ENCODE measurements at regions not wholly inside any gene's neighbourhood (a gene's known extent, or its start where the extent isn't known, plus 50 kb on each side); places are given as distances from the start of the nearest gene placed in this dataset.
A peak's percentile ranks its signal among the peaks of the same experiment; 100 is the strongest.

- DNase-seq (ENCODE audit: low read depth in 4 of 4, low spot score in 3 of 4) = no peak
These were observed 237.8 kb upstream of the SP8 start for GRCh38 chr7:21024485-21024867.

GRCh38 chr7:21028186-21028585 lies 241.5 kb upstream of the SP8 start:
- DNase-seq (ENCODE audit: low read depth in 4 of 4, low spot score in 3 of 4) = peak in 1 of 4 donors; percentile 16

DNA sequence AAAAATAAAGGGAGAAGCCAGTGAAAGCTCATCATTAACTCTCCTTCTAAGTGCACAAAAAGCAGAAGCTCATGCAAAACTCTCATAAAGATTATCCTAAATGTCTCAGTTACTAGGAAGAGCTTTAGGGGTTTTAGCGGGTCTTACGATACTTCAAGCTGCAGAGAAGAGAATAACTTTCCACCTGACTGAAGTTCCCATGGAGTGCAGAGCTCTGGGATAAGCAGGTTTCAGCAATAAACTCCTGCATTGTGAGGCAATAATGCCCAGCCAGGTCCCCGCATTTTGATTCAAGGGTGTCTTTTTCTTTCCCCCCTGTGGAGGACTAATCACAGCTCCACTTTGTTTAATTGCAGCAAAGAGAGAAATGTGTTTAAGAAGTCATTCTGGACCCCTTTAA lies 241.9 kb upstream of the SP8 start:
- no peak for DNase-seq (ENCODE audit: low read depth in 4 of 4, low spot score in 3 of 4)

DNA sequence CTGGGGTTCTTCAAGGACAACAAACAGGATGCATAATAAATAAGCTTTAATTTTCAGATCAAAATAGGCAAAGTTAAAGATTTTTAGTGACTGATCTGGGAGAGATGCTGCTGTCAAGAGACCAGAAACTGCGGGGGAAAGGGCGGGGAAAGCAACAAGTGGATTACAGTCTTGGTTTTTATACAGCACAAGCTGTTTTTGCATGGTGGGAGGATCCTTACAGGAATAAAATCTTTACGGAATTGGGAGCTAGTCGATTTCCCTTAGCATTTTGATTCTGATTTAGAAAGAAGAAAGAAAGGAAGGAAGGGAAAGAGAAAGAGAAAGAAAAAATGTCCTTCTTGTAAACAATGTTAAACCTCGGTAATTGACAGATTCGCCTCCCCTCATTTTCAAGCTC lies 242.3 kb upstream of the SP8 start:
- DNase-seq (ENCODE audit: low read depth in 4 of 4, low spot score in 3 of 4) = no peak

DNA sequence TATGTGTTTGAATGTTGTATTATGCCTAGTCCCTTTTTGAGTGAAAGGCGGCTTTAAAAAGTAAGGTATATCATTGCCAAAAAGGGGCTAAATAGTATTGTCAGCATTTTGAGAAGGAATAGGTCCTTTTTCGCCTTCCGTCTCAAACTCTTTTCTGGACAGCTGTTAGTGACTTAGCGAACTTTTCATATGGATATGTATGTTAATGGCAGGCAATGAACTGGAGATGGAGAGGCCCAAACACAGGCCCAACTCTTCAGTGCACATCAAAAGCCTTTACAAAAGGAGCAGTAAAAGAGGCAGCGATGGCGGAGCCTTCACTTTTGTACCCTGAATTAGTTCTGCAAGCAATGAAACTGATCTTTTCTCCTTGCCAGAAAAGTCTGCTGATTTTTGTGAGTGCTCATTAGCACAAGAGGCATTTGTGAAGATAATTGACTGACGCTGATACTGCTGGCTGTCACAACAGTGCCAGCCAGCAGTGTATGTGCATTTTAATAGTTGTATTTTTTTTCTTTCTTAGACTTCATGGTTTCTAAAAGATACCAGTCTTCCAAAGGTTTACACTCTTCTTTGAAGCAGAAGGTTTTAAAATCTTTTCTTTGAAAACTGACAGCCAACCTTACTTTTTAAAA lies 243.7 kb upstream of the SP8 start:
- no peak for DNase-seq (ENCODE audit: low read depth in 4 of 4, low spot score in 3 of 4)

DNA sequence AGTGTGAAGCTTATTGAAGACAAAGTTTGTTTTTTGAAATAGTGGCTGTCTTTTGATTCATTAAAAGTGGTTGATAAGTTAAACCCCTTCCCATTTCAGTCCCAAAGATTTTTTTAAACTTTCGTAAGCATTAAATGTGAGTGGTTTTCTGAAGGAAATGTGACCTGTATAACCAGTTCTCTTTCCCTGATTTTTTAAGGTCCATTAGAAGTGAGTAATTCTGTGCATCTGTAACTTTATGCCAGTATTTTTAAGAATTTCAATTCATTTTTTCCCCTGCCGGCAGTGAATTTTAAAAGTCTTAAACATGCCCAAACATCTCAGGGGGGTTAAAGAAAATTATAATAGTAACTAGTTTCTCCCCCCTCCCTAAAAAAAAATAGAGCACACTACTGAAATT lies 254.6 kb upstream of the SP8 start:
- no peak for DNase-seq (ENCODE audit: low read depth in 4 of 4, low spot score in 3 of 4)

DNA sequence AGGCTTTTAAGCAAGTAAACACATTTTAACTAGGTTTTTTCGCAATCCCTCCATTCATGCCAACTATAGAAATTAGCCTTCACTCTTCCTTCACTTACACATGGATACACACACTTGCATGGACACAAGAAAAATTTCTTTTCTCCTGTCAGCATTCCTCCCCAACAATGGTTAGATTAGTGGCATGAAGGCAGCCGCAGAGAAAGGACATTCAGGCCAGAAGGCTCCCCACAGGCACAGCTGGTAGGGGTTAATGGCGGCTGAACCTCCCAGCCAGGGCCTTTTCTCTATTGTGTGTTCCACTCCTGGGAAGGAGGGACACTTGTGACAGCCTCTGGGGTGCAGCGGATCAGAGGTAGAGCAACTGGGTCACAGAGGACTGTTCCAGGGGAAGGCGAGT lies 255.0 kb upstream of the SP8 start:
- no peak for DNase-seq (ENCODE audit: low read depth in 4 of 4, low spot score in 3 of 4)

DNA sequence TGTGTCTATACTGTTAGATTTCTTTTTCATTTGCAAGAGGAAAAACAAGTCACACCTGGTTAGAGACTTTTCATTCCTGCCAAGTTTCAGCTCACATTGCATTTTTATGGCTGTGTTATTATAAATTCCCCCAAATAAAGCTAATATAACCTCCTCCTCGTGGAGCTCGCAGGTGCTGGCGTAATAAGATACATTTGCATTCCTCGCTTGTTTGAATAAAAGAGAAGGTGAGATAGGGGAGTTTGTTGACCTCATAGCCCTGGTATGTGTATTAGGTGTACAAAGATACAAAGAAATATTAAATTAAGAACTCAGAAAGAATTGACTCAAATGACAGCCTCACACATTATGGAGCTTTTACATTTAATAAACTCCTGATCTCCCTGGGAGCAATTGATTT lies 257.7 kb upstream of the SP8 start:
- DNase-seq (ENCODE audit: low read depth in 4 of 4, low spot score in 3 of 4) = no peak

DNA sequence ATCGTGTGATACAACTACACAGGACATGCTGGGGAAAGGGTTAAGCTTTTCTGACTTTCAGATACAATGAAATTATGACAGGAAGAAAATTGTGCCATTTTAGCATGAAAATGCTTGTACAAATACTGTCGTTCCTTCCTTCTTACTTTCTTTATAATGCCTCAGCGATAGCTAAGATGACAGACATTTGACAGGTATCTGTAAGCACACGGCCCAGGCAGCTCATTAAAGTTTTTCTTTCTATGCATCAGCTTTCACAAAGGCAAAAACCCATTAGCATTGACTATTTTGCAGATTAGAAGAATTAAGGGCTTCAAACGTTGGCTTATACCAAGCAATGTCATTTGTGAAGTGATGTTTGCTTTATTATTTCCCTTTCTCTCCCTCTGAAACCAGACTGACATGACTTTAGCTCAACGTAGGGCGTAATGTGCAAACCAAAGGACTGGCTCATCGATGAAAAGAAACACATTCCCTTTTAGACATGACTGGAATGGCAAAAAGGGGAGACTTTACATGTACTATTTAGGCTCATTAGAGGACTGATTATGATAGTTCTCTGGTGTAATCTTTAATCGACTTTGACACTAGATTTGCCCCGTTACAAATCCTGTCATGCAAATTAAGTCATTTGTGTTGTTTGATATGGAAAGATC lies 258.4 kb upstream of the SP8 start:
- DNase-seq (ENCODE audit: low read depth in 4 of 4, low spot score in 3 of 4) = no peak

GRCh38 chr7:21051865-21052264 lies 265.2 kb upstream of the SP8 start:
- no peak for DNase-seq (ENCODE audit: low read depth in 4 of 4, low spot score in 3 of 4)

GRCh38 chr7:21054427-21055112 lies 267.9 kb upstream of the SP8 start:
- no peak for DNase-seq (ENCODE audit: low read depth in 4 of 4, low spot score in 3 of 4)

DNA sequence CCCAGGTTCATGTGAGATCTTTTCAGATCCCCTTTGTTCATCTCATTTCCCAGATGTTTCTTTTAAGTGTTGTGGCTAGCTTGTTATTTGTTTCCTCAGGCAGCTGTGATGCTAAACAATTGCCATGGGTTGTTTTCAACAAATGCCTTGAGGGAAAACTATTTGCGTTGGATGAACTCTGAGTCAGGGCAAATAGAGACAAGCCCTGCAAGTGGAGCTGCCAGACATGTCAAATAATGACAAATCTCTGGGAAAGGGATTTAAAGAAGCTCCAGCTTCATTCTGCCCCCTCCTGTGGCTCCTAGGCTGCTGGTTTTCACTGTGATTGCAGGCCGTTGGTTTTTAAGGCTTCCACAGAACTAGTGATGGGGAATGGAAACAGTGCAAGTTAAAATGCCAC lies 272.4 kb upstream of the SP8 start:
- no peak for DNase-seq (ENCODE audit: low read depth in 4 of 4, low spot score in 3 of 4)

GRCh38 chr7:21063106-21063505 lies 276.4 kb upstream of the SP8 start:
- no peak for DNase-seq (ENCODE audit: low read depth in 4 of 4, low spot score in 3 of 4)

DNA sequence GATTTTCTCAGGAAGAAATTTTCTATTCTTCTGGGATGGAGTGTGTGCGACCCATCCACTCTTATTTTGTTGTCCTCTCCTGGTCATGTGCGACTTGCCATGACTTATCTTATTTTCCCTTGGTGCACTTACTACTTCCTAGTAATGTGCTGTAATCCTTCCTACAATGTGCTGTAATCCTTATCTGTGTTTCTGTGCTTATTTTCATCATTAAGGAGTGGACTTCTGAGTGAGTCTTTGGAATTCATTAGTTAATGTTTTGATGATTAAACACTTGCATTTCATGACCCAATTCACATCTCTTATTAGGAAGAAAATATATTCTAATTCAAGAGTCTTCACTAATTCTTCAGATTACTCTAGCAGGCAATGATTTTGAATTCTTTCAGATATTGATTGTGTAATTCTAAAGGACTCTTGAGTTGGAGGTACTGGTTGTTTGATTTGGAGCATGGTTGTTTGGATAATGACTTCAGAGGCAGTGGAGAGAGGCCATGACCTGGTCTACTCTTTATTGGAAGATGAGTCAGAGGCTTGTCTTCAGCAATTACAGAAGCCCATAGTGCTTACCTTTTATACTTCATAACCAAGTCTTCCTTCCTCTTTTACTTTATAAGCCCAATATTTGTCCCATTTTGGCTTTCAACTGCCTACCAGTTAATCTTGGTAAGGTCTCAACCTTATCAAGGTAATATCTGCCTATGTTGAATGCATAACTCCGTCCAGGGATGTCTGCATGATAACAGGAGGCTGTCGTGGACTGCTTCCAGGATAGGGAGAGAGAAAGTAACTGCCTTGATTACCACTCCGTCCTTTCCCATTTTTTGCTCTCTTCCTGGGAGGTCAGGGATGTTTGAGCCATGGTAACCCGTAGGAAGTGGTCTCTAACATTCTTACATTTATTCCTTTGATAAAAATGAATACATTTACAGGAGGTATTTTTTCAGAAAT lies 278.3 kb upstream of the SP8 start:
- DNase-seq (ENCODE audit: low read depth in 4 of 4, low spot score in 3 of 4) = no peak

- DNase-seq (ENCODE audit: low read depth in 4 of 4, low spot score in 3 of 4) = no peak
These were observed 279.5 kb upstream of the SP8 start for GRCh38 chr7:21066221-21066620.

DNA sequence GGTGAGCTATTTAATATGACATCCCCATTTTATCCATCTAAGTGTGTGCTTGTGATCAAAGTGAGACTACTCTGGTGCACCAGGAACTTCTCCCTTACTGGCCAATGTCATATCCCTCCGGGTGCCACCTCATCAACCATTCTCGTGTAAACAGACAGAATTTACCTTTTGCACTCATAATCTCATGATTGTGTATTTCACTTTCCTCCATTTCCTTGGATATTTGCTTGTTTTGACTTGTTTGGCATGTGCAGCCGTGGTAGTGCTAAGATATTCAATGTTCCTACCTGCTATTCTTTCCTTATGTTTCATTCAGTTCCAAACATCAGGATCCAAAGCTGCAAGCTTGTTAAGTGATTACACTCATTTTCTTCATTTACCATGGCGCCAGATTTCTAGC lies 280.5 kb upstream of the SP8 start:
- DNase-seq (ENCODE audit: low read depth in 4 of 4, low spot score in 3 of 4) = no peak

DNA sequence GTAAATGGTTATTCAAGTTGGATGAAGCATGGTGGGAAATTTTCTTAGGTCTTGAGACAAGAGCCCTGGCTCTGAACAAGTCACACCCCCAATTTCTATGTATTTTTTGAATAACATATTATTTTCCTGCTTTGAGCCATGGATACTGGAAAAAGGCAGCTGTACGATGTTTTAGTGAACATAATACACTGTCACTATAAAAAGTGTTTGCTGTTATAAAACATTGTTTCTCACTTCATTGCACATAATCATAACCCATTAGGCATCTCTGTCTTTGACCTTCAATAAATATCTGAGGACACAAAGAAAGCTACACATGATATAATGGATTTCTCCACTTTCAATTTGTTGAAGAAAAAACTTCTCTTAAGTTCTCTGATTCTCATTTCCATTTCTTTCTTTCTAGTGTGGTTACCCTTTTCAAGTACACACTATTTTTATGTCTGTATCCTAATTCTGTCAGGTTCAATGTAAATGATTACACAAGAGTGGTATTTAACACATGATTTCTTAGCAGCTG lies 283.9 kb upstream of the SP8 start:
- DNase-seq (ENCODE audit: low read depth in 4 of 4, low spot score in 3 of 4) = no peak

- no peak for DNase-seq (ENCODE audit: low read depth in 4 of 4, low spot score in 3 of 4)
These were observed 285.1 kb upstream of the SP8 start for GRCh38 chr7:21071561-21072501.

- peak in 2 of 4 donors; percentile 14 to 37 for DNase-seq (ENCODE audit: low read depth in 4 of 4, low spot score in 3 of 4)
These were observed 289.4 kb upstream of the SP8 start for GRCh38 chr7:21076054-21076453.

- DNase-seq (ENCODE audit: low read depth in 4 of 4, low spot score in 3 of 4) = peak in 2 of 4 donors; percentile 29 to 35
These were observed 289.9 kb upstream of the SP8 start for GRCh38 chr7:21076574-21076973.

All from left renal pelvis (tissue), 4 donors.